ENCODE measurements at regions not wholly inside any gene's neighbourhood (a gene's known extent, or its start where the extent isn't known, plus 50 kb on each side); places are given as distances from the start of the nearest gene placed in this dataset.

DNA sequence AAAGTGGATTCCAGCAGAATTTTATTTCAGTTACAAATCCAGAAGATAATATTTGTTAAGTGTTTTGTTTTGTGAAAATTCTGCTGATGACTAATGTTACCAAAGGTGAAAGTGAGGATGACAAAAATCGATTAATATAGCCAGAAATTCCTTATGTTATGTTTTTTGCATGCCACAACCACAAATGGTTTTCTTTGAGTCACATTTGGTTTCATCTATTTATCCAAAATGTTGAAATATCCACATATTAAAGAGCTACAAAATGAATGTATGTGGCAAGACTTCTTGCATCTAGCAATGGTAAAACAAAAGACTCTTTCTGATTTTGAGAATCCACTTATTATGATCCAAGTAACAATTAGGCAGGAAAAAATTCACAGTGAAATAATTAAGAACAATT lies 150.1 kb upstream of the LRRC4C start:
- no peaks in the 10 kb centered on the region for H3K79me2 ChIP-seq (ENCODE audit: low read length)

DNA sequence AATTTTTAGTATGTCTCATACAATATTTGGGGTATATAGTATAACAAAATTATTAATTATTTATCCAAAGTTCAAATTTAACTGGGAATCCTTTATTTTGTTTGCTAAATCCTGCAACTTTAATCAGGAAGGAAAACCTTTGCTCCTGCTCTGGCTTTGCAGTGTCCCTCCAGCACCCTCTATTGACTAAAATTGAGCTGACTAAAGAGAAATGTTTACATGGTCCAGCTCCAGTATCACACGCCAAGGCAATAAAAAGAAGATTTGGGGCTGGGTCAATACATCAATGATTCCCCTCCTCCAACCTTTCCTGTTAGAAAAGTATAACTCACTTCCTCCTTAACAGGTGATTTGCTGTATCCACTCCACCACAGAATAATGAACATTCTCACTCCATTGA lies 153.0 kb upstream of the LRRC4C start:
- Histone ChIP-seq H3K36me3 (replicated peaks; ENCODE audit: low read depth, low read length) (no peaks in the 10 kb centered on the region), H3K4me1 (ENCODE audit: low read length) (peaks cover 6% of the 10 kb centered on the region), H3K4me2 (ENCODE audit: low read length) (no peak overlapping the region), H3K9ac (ENCODE audit: low read length) (no peak overlapping the region), H2AFZ (ENCODE audit: low read depth, low read length) (no peak overlapping the region; the same call in 1 of the 2 replicates), H3K27me3 (ENCODE audit: low read depth, low read length) (no peaks in the 10 kb centered on the region), H3K27ac (ENCODE audit: low read length) (no peak overlapping the region), H3K79me2 (ENCODE audit: low read length) (no peaks in the 10 kb centered on the region), H3K4me3 (ENCODE audit: low read length) (no peak overlapping the region), H3K9me3 (ENCODE audit: insufficient read depth, low read length) (no peaks in the 10 kb centered on the region), H4K20me1 (ENCODE audit: insufficient read depth, low read length) (no peaks in the 10 kb centered on the region)
- TF ChIP-seq, protein P1, sequence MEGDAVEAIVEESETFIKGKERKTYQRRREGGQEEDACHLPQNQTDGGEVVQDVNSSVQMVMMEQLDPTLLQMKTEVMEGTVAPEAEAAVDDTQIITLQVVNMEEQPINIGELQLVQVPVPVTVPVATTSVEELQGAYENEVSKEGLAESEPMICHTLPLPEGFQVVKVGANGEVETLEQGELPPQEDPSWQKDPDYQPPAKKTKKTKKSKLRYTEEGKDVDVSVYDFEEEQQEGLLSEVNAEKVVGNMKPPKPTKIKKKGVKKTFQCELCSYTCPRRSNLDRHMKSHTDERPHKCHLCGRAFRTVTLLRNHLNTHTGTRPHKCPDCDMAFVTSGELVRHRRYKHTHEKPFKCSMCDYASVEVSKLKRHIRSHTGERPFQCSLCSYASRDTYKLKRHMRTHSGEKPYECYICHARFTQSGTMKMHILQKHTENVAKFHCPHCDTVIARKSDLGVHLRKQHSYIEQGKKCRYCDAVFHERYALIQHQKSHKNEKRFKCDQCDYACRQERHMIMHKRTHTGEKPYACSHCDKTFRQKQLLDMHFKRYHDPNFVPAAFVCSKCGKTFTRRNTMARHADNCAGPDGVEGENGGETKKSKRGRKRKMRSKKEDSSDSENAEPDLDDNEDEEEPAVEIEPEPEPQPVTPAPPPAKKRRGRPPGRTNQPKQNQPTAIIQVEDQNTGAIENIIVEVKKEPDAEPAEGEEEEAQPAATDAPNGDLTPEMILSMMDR (IDR thresholded peaks at IDR 0.05; ENCODE audit: low read depth, low read length): peak; percentile 76
- no peak for TF ChIP-seq EZH2phosphoT487 (IDR thresholded peaks at IDR 0.05; ENCODE audit: low read depth)

More for the DNA sequence above, 150.1 kb upstream of the LRRC4C start:
- TF ChIP-seq EZH2phosphoT487 (IDR thresholded peaks at IDR 0.05; ENCODE audit: low read depth): no peak
- TF ChIP-seq, protein P1 (IDR thresholded peaks at IDR 0.05; ENCODE audit: low read depth, low read length): no peak
- H2AFZ ChIP-seq (ENCODE audit: low read depth, low read length): no peak overlapping the region
- H3K27ac ChIP-seq (ENCODE audit: low read length): no peak overlapping the region
- H3K9me3 ChIP-seq (ENCODE audit: insufficient read depth, low read length): no peaks in the 10 kb centered on the region
- no peaks in the 10 kb centered on the region for H3K27me3 ChIP-seq (ENCODE audit: low read depth, low read length)
- H3K4me1 ChIP-seq (ENCODE audit: low read length): no peaks in the 10 kb centered on the region
- H3K4me3 ChIP-seq (ENCODE audit: low read length): no peak overlapping the region
- no peak overlapping the region for H3K4me2 ChIP-seq (ENCODE audit: low read length)
- H3K36me3 ChIP-seq (replicated peaks; ENCODE audit: low read depth, low read length): no peaks in the 10 kb centered on the region
- H4K20me1 ChIP-seq (ENCODE audit: insufficient read depth, low read length): no peaks in the 10 kb centered on the region
- H3K9ac ChIP-seq (ENCODE audit: low read length): no peak overlapping the region

DNA sequence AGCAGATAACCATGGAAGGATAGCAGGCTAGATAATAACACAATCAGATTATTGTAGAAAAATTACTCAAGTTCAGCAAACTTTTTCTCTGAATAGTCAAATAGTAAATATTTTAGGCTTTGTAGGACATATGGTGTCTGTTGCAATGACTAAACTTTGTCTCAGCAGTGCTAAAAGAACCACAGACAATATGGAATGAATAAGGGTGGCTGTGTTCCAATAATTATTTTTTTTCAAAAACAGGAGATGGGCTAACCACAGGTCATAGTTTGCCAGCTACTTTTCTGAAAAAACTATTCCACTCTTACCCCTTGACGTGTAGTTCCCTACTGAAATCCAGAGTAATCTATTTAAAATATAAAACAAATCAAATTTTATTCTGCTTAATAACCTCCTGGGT lies 153.9 kb upstream of the LRRC4C start:
- no peak overlapping the region for H3K27ac ChIP-seq (ENCODE audit: low read length)
- no peak overlapping the region for H3K9ac ChIP-seq (ENCODE audit: low read length)
- H3K9me3 ChIP-seq (ENCODE audit: insufficient read depth, low read length): no peaks in the 10 kb centered on the region
- H3K4me2 ChIP-seq (ENCODE audit: low read length): no peak overlapping the region
- H4K20me1 ChIP-seq (ENCODE audit: insufficient read depth, low read length): no peaks in the 10 kb centered on the region
- no peaks in the 10 kb centered on the region for H3K36me3 ChIP-seq (replicated peaks; ENCODE audit: low read depth, low read length)
- H3K27me3 ChIP-seq (ENCODE audit: low read depth, low read length): no peaks in the 10 kb centered on the region
- peaks cover 9% of the 10 kb centered on the region for H3K4me1 ChIP-seq (ENCODE audit: low read length)
- H3K79me2 ChIP-seq (ENCODE audit: low read length): no peaks in the 10 kb centered on the region
- no peak overlapping the region for H3K4me3 ChIP-seq (ENCODE audit: low read length)
- TF ChIP-seq, protein P1 (IDR thresholded peaks at IDR 0.05; ENCODE audit: low read depth, low read length): no peak
- TF ChIP-seq EZH2phosphoT487 (IDR thresholded peaks at IDR 0.05; ENCODE audit: low read depth): no peak
- H2AFZ ChIP-seq (ENCODE audit: low read depth, low read length): no peak overlapping the region

DNA sequence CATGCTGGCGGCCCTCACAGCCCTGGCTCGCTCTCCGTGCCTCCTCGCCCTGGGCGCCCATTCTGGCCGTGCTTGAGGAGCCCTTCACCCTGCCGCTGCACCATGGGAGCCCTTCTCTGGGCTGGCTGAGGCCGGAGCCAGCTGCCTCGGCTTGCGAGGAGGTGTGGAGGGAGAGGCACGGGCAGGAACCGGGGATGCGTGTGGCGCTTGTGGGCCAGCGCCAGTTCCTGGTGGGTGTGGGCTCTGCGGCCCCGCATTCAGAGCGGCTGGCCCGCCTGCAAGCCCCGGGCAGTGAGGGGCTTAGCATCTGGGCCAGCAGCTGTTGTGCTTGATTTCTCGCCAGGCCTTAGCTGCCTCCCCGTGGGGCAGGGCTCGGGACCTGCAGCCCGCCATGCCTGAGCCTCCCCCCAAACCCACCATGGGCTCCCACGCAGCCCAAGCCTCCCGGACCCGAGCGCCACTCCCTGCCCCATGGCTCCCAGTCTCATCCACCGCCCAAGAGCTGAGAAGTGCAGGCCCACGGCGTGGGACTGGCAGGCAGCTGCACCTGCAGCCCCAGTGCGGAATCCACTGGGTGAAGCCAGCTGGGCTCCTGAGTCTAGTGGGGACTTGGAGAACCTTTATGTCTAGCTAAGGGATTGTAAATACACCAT lies 163.4 kb upstream of the LRRC4C start:
- TF ChIP-seq, protein P1 (IDR thresholded peaks at IDR 0.05; ENCODE audit: low read depth, low read length): no peak
- TF ChIP-seq EZH2phosphoT487 (IDR thresholded peaks at IDR 0.05; ENCODE audit: low read depth): no peak
- H3K4me3 ChIP-seq (ENCODE audit: low read length): no peak overlapping the region
- H3K27ac ChIP-seq (ENCODE audit: low read length): no peak overlapping the region
- no peaks in the 10 kb centered on the region for H4K20me1 ChIP-seq (ENCODE audit: insufficient read depth, low read length)
- H3K79me2 ChIP-seq (ENCODE audit: low read length): no peaks in the 10 kb centered on the region
- no peaks in the 10 kb centered on the region for H3K36me3 ChIP-seq (replicated peaks; ENCODE audit: low read depth, low read length)
- no peaks in the 10 kb centered on the region for H3K9me3 ChIP-seq (ENCODE audit: insufficient read depth, low read length)
- no peak overlapping the region for H3K4me2 ChIP-seq (ENCODE audit: low read length)
- no peak overlapping the region for H2AFZ ChIP-seq (ENCODE audit: low read depth, low read length)
- no peak overlapping the region for H3K9ac ChIP-seq (ENCODE audit: low read length)
- peaks cover 10% of the 10 kb centered on the region for H3K4me1 ChIP-seq (ENCODE audit: low read length)
- no peaks in the 10 kb centered on the region for H3K27me3 ChIP-seq (ENCODE audit: low read depth, low read length)

All from OCI-LY3 (cell line).